IPS-15b (cell line): ENCODE measurements at regions not wholly inside any gene's neighbourhood (a gene's known extent, or its start where the extent isn't known, plus 50 kb on each side); places are given as distances from the start of the nearest gene placed in this dataset.
A peak's percentile ranks its signal among the peaks of the same experiment; 100 is the strongest.

Source experiments
- H3K27me3 ChIP-seq: one replicate; pipeline ENCODE4 v1.6.1; 2013; ENCODE audit warnings: low read length; ENCODE audit not compliant: control insufficient read depth, insufficient read depth
- H3K36me3 ChIP-seq: one replicate; pipeline ENCODE4 v1.6.1; 2013; ENCODE audit warnings: low read length; ENCODE audit not compliant: control insufficient read depth, insufficient read depth
- H3K4me1 ChIP-seq: one replicate; pipeline ENCODE4 v1.6.1; 2013; ENCODE audit warnings: mild to moderate bottlenecking, low read length; ENCODE audit not compliant: control insufficient read depth, insufficient read depth
- H3K4me3 ChIP-seq: one replicate; pipeline ENCODE4 v1.5.1; 2013; ENCODE audit warnings: low read depth, low read length
- H3K9ac ChIP-seq: one replicate; pipeline ENCODE4 v1.6.1; 2013; ENCODE audit warnings: low read depth, mild to moderate bottlenecking, low read length
- H3K9me3 ChIP-seq: one replicate; pipeline ENCODE4 v1.6.1; 2013; ENCODE audit warnings: mild to moderate bottlenecking, low read length; ENCODE audit not compliant: control insufficient read depth, insufficient read depth

DNA sequence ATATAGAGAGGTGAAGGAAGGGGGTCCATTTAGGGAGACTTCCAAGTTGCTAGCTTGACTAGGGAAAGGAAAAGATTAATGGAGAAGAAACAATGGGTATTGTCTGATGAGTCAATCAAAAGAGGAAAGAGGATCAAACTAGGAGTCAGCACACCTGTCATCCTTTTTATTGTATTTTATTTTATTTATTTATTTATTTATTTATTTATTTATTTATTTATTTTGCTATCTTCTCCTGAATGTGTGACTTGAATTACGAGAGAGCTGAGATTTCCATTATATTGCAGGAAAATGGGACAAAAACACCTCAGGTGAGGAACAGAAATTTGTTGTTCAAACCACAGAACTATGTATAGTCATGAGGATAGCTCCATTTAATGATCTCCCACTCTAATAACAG, 58.9 kb downstream of the NUDT11 start:
- no peaks in the 10 kb centered on the region for H3K27me3 ChIP-seq
- H3K9me3 ChIP-seq = peaks cover 7% of the 10 kb centered on the region
- H3K4me1 ChIP-seq = peaks cover 2% of the 10 kb centered on the region
- H3K36me3 ChIP-seq = no peaks in the 10 kb centered on the region
- no peak overlapping the region for H3K9ac ChIP-seq
- H3K4me3 ChIP-seq = no peak overlapping the region

DNA sequence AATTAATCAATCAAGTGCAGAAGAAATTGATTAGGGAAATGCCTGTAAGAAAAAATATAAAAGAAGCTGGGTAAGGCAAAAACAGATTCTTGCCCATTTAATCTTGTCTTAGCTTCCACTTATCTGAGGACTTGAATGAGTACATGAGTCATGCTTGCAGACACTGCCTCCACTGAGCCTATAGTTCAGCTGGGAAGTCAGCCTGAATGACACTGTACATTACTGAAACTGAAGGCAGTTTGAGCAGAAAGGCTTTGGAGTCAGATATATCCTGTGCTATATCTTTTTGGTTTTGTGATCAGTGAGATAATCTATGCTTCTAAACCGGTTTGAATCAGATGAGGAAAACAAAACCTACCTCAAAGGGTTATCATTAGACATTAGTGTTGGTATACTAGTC, 61.3 kb downstream of the NUDT11 start:
- H3K27me3 ChIP-seq = no peaks in the 10 kb centered on the region

DNA sequence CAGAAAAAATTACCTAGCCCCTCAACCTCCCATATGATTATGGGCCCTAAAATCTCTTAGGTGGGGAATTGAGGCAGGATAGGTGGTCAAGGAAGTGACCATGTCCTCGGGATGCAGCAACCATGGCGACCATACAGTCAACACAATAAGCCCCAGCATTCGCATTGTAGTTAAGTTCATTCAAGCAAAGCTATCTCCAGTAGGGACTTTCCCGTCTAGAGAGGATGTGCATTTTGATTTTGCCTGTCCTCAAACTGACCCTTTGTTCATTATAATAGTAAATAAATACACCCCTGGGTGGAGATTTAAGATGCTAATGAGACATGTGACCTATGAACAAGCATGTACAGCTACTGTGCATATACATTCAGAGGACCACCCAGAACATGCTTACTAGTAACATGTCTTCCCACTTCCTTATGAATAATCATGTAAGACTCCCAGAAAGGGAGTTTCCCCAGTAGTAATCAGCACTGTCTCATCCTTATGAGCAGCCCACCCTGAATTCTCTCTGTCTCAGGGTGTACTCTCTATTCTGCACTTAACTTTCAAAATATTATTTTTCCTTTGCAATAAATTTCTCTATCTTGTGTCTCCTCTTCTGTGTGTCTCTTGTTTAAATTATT, 74.3 kb downstream of the NUDT11 start:
- Histone ChIP-seq H3K9ac (no peak overlapping the region), H3K4me1 (no peaks in the 10 kb centered on the region), H3K27me3 (no peaks in the 10 kb centered on the region)

More for the DNA sequence above, 61.3 kb downstream of the NUDT11 start:
- Histone ChIP-seq H3K4me3 (no peak overlapping the region), H3K9me3 (peaks cover 7% of the 10 kb centered on the region), H3K9ac (no peak overlapping the region), H3K4me1 (peaks cover 2% of the 10 kb centered on the region), H3K36me3 (no peaks in the 10 kb centered on the region)

DNA sequence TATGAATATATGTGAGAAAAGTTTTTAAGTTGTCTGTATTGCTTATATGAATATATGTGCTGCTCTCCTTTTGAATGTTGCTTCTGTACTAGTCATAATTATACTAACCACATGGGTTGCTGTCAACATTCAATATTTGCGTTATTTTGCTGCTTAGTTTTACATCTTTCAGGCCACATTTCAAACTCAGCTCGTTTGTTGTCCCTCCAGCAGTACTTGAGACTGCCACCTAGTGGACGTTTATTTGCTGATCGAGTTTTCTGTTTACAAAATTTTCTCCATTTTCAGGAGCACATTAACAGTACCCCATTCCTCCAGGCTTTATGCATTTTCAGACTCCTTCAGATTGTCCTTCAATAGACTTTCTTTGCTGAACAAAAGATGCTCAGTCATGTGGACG, 75.8 kb downstream of the NUDT11 start:
- Histone ChIP-seq H3K4me1 (no peaks in the 10 kb centered on the region), H3K9ac (no peak overlapping the region), H3K27me3 (no peaks in the 10 kb centered on the region), H3K4me3 (no peak overlapping the region), H3K9me3 (no peaks in the 10 kb centered on the region), H3K36me3 (no peaks in the 10 kb centered on the region)

More for the DNA sequence above, 74.3 kb downstream of the NUDT11 start:
- no peaks in the 10 kb centered on the region for H3K9me3 ChIP-seq
- H3K36me3 ChIP-seq = no peaks in the 10 kb centered on the region
- H3K4me3 ChIP-seq = no peak overlapping the region

DNA sequence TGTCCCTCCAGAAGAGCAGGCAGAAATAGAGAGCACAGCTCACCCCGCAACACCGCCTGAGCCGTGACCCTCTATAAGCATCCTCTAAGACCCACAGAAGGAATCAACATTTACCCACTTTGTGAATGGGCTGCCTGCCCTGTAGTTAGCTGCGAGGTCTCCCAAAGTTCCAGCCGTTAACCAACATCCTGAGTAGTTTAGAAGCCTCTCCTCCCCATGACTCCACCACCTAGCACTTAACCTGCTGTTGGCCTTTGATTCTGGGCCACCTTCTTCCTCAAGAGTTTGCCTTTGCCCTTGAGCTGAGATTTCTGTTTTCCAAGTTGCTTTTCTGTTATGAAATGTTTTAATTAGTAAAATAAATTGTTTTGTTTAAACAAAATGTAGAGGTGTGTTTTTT, 75.8 kb downstream of the NUDT10 start:
- H3K9me3 ChIP-seq = no peaks in the 10 kb centered on the region
- H3K9ac ChIP-seq = no peak overlapping the region
- no peaks in the 10 kb centered on the region for H3K4me1 ChIP-seq
- H3K36me3 ChIP-seq = no peaks in the 10 kb centered on the region
- H3K4me3 ChIP-seq = no peak overlapping the region
- H3K27me3 ChIP-seq = no peaks in the 10 kb centered on the region

DNA sequence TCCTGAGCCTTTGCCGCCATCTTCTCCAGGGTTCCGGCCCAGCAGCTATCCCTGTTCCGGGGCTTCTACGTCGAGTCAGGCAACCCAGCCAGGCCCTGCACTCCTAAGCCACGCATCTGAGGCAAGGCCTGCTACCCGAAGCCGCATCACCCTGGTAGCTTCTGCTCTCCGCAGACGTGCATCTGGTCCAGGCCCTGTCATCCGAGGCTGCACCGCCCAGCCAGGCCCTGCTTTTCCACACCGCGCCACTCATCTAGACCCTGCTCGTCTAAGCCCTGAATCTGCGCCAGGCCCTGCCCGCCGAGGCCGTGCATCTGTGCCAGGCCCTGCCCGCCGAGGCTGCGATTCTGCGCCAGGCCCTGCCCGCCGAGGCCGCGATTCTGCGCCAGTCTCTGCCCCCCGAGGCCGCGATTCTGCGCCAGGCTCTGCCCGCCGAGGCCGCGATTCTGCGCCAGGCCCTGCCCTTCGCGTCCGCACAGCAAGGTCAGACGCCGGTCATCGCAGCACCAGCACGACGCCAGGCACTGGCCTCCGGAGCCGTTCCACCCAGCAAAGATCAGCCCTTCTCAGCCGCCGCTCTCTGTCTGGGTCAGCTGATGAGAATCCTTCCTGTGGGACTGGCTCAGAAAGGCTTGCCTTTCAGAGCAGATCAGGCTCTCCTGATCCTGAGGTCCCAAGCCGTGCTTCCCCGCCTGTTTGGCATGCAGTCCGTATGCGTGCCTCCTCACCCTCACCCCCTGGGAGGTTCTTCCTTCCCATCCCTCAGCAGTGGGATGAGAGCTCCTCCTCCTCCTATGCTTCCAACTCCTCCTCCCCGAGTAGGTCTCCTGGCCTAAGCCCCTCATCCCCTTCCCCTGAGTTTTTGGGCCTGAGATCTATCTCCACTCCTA, 75.1 kb downstream of the NUDT10 start:
- H3K9ac ChIP-seq = no peak overlapping the region
- H3K4me3 ChIP-seq = no peak overlapping the region
- no peaks in the 10 kb centered on the region for H3K27me3 ChIP-seq
- H3K4me1 ChIP-seq = no peaks in the 10 kb centered on the region
- no peaks in the 10 kb centered on the region for H3K36me3 ChIP-seq
- H3K9me3 ChIP-seq = no peaks in the 10 kb centered on the region

DNA sequence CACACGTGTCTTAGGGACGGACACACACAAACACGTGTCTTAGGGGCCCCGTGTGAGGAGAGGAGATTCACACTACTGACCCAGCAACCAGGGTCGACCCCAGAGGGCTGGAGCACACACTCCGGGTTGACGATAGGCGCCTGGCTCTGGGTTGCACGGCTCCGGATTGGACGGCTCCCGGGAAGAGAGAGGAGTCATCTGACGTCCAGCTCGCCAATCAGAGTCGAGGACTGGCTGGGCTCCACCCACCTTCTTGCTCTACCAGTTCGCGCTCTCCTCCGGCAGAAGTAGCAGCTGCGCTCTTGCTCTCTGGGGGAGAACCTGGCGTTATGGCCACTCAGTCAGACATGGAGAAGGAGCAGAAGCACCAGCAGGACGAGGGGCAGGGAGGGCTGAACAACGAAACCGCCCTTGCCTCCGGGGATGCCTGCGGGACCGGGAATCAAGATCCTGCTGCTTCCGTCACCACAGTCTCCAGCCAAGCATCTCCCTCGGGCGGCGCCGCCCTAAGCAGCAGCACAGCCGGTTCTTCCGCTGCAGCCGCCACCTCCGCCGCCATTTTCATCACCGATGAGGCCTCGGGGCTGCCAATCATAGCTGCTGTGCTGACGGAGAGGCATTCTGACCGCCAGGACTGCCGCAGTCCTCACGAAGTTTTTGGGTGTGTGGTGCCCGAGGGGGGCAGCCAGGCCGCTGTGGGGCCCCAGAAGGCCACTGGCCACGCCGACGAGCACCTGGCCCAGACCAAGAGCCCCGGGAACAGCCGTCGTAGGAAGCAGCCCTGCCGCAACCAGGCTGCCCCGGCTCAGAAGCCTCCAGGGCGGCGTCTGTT, 74.3 kb downstream of the NUDT10 start:
- no peaks in the 10 kb centered on the region for H3K4me1 ChIP-seq
- H3K9ac ChIP-seq = no peak overlapping the region
- H3K36me3 ChIP-seq = no peaks in the 10 kb centered on the region
- H3K27me3 ChIP-seq = no peaks in the 10 kb centered on the region
- no peak overlapping the region for H3K4me3 ChIP-seq
- H3K9me3 ChIP-seq = no peaks in the 10 kb centered on the region

DNA sequence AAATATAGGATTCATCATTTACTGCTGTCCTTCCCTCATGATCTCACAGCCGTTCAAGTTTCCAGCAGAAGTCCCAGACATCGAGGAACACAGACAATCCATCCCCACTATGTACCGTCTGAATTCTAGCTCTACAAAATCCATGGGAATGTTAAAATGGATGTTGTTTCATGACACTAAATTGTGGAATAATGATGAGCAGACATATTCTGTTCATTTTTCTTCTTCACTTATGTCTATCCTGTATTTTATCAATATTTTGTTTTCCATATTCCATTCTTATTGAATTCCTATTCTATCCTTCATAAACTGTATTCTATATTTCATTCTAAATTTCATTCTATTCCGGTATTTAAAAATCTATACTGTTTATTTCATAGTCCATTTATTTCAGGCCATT, 71.8 kb downstream of the NUDT10 start:
- no peak overlapping the region for H3K9ac ChIP-seq
- no peaks in the 10 kb centered on the region for H3K9me3 ChIP-seq
- H3K36me3 ChIP-seq = no peaks in the 10 kb centered on the region
- no peaks in the 10 kb centered on the region for H3K27me3 ChIP-seq
- H3K4me3 ChIP-seq = no peak overlapping the region
- no peaks in the 10 kb centered on the region for H3K4me1 ChIP-seq

DNA sequence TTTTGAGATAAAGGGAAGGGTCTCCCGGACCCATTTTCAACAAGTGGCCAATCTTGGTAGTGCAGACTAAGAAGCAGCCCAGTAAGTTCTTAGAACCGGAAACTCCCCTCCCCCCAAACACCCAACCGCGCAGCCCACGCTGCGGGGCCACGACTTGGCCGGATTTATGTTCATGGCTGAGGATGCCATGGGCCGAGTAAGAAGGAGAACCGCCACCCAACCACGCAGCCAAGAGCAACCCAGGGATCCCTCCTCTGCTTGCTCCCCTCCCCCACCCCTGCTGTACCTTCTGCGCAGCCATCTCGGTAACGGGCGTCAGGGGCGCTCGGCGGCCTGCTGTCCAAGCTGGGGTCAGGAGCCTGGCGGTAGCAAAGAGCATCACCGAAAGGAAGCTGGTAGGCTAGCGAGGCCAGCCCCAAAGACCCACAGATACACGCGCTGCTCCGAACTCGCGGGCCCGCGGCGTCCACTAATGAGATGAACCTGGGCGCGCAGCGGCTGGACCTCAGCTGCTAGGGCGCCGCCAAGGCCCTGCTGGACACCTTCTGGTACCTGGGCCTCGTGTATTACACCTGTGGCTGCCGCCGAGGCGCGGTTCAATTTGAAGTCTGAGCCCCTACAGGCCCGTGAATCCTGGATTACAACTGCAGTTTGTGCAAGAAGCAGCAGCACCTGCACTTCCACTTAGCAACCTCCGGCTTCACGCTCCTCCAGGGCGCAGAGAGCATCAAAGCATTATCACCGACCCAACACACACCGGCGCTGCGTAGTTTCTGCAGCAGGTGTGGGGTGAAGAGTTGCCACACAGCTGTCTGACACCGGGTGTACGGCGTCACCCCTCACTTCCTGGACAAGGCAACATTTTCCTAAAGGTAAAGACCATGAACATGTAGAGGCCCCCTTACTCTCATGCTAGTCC, 63.4 kb downstream of the NUDT10 start:
- H3K9ac ChIP-seq = peak overlapping the region; percentile 47
- peaks cover 2% of the 10 kb centered on the region for H3K27me3 ChIP-seq
- H3K9me3 ChIP-seq = no peaks in the 10 kb centered on the region
- no peaks in the 10 kb centered on the region for H3K4me1 ChIP-seq
- no peaks in the 10 kb centered on the region for H3K36me3 ChIP-seq
- peak overlapping the region; percentile 62 for H3K4me3 ChIP-seq

DNA sequence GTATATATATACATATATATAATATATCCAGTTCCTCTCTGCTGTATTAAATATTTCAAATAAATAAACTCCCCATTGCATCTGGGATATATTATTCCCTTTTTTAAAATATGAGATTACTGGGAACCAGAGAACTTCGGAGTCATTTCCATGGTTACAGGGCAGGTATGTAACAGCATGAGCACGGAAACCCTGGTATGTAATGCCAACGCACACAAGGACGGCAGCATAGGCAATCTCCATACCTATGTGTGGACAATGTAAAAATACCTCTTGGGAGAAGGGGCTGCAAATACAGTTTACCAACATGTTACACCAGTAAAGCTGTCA, 62.8 kb downstream of the NUDT10 start:
- Histone ChIP-seq H3K36me3 (no peaks in the 10 kb centered on the region), H3K9ac (no peak overlapping the region), H3K4me1 (no peaks in the 10 kb centered on the region), H3K9me3 (no peaks in the 10 kb centered on the region), H3K4me3 (peak overlapping the region; percentile 62), H3K27me3 (peaks cover 2% of the 10 kb centered on the region)
